Osteoblast (primary cell): ENCODE measurements at regions not wholly inside any gene's neighbourhood (a gene's known extent, or its start where the extent isn't known, plus 50 kb on each side); places are given as distances from the start of the nearest gene placed in this dataset.

Experiments
- DNase-seq: peaks from one replicate; pipeline ENCODE4 v3.0.0; 2011; ENCODE audit warnings: low spot score, mixed read lengths; ENCODE audit not compliant: insufficient read length; ENCODE audit errors: missing footprints
- H2AFZ ChIP-seq: 2 replicates; pipeline ENCODE4 v1.6.0; 2011; ENCODE audit warnings: mild to moderate bottlenecking, low read length
- H3K27ac ChIP-seq: 2 replicates; pipeline ENCODE4 v1.5.1; 2011; ENCODE audit warnings: mild to moderate bottlenecking, low read depth, low read length, moderate library complexity
- H3K27me3 ChIP-seq: 2 replicates; pipeline ENCODE4 v1.6.0; 2012; ENCODE audit warnings: mild to moderate bottlenecking, control low read depth, inconsistent platforms, low read length, moderate library complexity; ENCODE audit not compliant: insufficient read depth
- H3K36me3 ChIP-seq: 2 replicates; pipeline ENCODE4 v1.5.1; 2011; ENCODE audit warnings: mild to moderate bottlenecking, low read length, control low read depth, moderate library complexity; ENCODE audit not compliant: insufficient read depth
- H3K4me1 ChIP-seq: 2 replicates; pipeline ENCODE4 v1.5.1; 2011; ENCODE audit warnings: mild to moderate bottlenecking, low read length, control low read depth, moderate library complexity; ENCODE audit not compliant: insufficient read depth
- H3K4me2 ChIP-seq: 2 replicates; pipeline ENCODE4 v1.6.0; 2011; ENCODE audit warnings: mild to moderate bottlenecking, low read length; ENCODE audit not compliant: insufficient read depth
- H3K4me3 ChIP-seq: fragments of 200-600 bp; sonication (generic); 3 replicates; pipeline ENCODE4 v1.5.1; 2012; ENCODE audit warnings: mild to moderate bottlenecking, low read length, inconsistent platforms; ENCODE audit not compliant: insufficient read depth
- H3K79me2 ChIP-seq: 2 replicates; pipeline ENCODE4 v1.6.0; 2012; ENCODE audit warnings: mild to moderate bottlenecking, low read length, control low read depth, inconsistent platforms; ENCODE audit not compliant: insufficient read depth
- H3K9me3 ChIP-seq: 2 replicates; pipeline ENCODE4 v1.5.1; 2011; ENCODE audit warnings: low read depth, low read length, control low read depth
- H4K20me1 ChIP-seq: 2 replicates; pipeline ENCODE4 v1.6.0; 2012; ENCODE audit warnings: mild to moderate bottlenecking, low read length, control low read depth; ENCODE audit not compliant: insufficient read depth
- TF ChIP-seq, protein P1 (sequence below): IDR thresholded peaks from 2 replicates; pipeline ENCODE4 v1.5.1; 2011; ENCODE audit warnings: mild to moderate bottlenecking, low read depth, low read length, moderate library complexity; ENCODE audit errors: extremely low read depth

DNA sequence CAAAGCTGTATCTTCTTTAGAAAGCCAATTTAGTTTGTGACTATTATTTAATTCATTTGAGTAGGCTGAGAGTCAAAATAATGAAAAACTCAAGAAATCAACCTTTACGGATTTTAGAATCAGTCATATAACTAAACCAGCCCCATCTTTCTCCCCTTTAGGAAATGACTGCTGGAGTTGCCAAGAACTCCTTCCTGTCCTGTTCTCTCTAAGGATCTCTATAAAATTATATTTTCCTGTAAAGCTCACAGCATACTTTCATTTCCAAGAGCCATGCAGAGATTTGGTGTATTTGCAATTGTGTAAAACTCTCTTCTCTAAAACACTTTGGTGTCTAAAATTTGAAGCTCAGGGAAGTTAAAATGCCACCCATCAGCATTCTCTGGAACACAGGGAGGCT is 323.4 kb upstream of the GBE1 start:
- Histone ChIP-seq H3K36me3 (no peaks in the 10 kb centered on the region), H3K27ac (no peak overlapping the region), H3K4me2 (peak overlapping the region; percentile 29), H3K4me3 (no peak overlapping the region), H3K4me1 (peaks cover 20% of the 10 kb centered on the region), H3K27me3 (no peaks in the 10 kb centered on the region), H2AFZ (peak overlapping the region; percentile 57), H3K9me3 (no peaks in the 10 kb centered on the region), H3K79me2 (no peaks in the 10 kb centered on the region), H4K20me1 (no peaks in the 10 kb centered on the region)
- DNase-seq = no peak
- TF ChIP-seq, protein P1, sequence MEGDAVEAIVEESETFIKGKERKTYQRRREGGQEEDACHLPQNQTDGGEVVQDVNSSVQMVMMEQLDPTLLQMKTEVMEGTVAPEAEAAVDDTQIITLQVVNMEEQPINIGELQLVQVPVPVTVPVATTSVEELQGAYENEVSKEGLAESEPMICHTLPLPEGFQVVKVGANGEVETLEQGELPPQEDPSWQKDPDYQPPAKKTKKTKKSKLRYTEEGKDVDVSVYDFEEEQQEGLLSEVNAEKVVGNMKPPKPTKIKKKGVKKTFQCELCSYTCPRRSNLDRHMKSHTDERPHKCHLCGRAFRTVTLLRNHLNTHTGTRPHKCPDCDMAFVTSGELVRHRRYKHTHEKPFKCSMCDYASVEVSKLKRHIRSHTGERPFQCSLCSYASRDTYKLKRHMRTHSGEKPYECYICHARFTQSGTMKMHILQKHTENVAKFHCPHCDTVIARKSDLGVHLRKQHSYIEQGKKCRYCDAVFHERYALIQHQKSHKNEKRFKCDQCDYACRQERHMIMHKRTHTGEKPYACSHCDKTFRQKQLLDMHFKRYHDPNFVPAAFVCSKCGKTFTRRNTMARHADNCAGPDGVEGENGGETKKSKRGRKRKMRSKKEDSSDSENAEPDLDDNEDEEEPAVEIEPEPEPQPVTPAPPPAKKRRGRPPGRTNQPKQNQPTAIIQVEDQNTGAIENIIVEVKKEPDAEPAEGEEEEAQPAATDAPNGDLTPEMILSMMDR = no peak

DNA sequence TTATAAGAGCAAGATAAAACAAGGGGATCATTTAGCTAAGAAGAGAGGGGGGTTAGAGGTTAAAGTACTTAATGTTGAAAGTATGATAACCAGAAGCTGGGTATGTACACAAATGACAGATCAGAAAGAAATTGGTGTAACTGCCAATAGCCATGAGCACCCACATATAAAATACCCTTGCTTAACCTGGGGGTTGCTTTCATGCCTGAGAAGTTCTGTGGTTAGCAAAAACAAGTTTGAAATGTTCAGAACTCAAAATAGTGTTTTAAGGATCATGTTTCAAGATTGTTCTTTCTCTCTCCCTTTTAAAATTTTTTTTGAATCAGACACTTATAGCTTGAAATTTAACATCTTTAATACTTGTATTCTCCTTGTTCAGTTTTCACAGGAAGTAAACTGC is 321.4 kb upstream of the GBE1 start:
- no peaks in the 10 kb centered on the region for H4K20me1 ChIP-seq
- no peak for DNase-seq
- no peak overlapping the region for H3K27ac ChIP-seq
- no peak overlapping the region for H3K4me2 ChIP-seq
- peaks cover 15% of the 10 kb centered on the region for H3K4me1 ChIP-seq
- no peaks in the 10 kb centered on the region for H3K79me2 ChIP-seq
- H3K36me3 ChIP-seq = no peaks in the 10 kb centered on the region
- TF ChIP-seq, protein P1 = no peak
- no peaks in the 10 kb centered on the region for H3K27me3 ChIP-seq
- no peak overlapping the region for H2AFZ ChIP-seq
- H3K4me3 ChIP-seq = no peak overlapping the region
- H3K9me3 ChIP-seq = no peaks in the 10 kb centered on the region

DNA sequence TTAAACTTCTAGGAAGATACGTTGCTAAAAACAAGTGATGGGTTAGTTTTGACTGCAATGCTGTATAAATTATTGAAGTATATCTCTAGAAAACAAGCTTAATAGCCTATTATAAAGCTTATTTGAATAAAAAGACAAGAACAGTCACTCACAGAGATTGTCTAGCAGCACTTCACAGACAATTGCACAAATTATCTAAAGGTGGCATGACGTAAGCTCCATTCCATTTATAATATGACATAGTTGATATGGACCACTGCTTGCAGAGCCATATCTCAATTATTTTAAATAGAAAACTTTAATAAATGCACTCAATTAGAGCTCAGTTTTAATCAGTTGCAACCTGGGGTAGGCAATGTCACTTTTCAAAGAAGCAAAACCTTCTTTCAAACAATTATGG is 319.9 kb upstream of the GBE1 start:
- Histone ChIP-seq H2AFZ (no peak overlapping the region), H3K79me2 (no peaks in the 10 kb centered on the region), H3K27ac (no peak overlapping the region), H3K4me1 (peaks cover 12% of the 10 kb centered on the region), H3K27me3 (no peaks in the 10 kb centered on the region), H4K20me1 (no peaks in the 10 kb centered on the region), H3K4me2 (no peak overlapping the region), H3K4me3 (no peak overlapping the region), H3K36me3 (no peaks in the 10 kb centered on the region), H3K9me3 (no peaks in the 10 kb centered on the region)
- DNase-seq = no peak
- TF ChIP-seq, protein P1 = no peak

DNA sequence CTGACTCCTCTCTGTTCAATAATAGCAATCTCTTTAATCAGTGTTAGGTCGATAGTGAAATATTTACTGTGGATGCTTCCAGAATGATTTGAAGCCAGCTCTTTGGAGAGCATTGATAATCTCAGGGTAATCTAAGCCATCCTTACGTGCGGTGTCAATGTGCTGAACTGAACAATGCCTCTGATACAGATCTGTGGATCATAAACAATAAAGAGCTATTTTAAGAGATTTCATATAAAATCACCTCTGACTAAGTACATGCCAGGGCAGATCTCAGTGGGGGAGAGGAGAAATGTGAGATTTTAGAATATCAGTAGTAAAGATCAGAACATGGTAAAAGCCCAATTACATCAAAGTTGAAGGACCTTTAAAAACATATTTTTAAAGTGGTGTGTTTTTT is 319.3 kb upstream of the GBE1 start:
- TF ChIP-seq, protein P1 = no peak
- peaks cover 12% of the 10 kb centered on the region for H3K4me1 ChIP-seq
- no peak for DNase-seq
- no peaks in the 10 kb centered on the region for H3K9me3 ChIP-seq
- H3K4me2 ChIP-seq = peak overlapping the region; percentile 55
- no peaks in the 10 kb centered on the region for H3K79me2 ChIP-seq
- peak overlapping the region; percentile 34 for H3K4me3 ChIP-seq
- H3K36me3 ChIP-seq = no peaks in the 10 kb centered on the region
- H3K27me3 ChIP-seq = no peaks in the 10 kb centered on the region
- H3K27ac ChIP-seq = peak overlapping the region; percentile 5
- no peaks in the 10 kb centered on the region for H4K20me1 ChIP-seq
- H2AFZ ChIP-seq = peak overlapping the region; percentile 73
